Cardiac fibroblast (primary cell): ENCODE measurements at regions not wholly inside any gene's neighbourhood (a gene's known extent, or its start where the extent isn't known, plus 50 kb on each side); places are given as distances from the start of the nearest gene placed in this dataset.

ENCODE experiments used
- DNase-seq, 2 donors: peaks; one replicate each; pipeline versions ENCODE4 v3.0.0 to v3.0.0-alpha.2; 2010; ENCODE audit warnings: low read depth in 2 of 2
- H3K4me3 ChIP-seq, 2 donors: replicated peaks in 1 of 2; 1 replicate in 1 of 2; 2 replicates in 1 of 2; pipeline ENCODE4 v1.5.1; 2011; ENCODE audit warnings: low read depth in 2 of 2, low read length in 2 of 2, mild to moderate bottlenecking in 2 of 2, moderate library complexity in 1 of 2
- TF ChIP-seq, protein P1 (sequence below): IDR thresholded peaks from one replicate; pipeline ENCODE4 v1.5.1; 2011; ENCODE audit warnings: low read depth, mild to moderate bottlenecking, low read length, inconsistent platforms

DNA sequence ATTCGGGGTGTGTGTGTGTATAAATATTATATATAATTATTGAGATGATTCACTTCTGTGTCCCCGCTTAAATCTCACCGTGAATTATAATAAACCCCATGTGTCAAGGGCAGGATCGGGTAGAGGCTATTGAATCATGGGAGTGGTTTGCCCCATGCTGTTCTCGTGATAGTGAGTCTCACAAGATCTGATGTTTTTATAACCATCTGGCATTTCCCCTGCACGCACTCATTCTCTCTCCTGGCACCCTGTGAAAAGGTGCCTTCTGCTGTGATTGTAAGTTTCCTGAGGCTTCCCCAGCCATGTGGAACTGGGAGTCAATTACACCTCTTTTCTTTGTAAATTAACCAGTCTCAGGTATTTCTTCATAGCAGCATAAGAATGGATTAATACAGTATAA lies 851.4 kb upstream of the AGA start:
- TF ChIP-seq, protein P1, sequence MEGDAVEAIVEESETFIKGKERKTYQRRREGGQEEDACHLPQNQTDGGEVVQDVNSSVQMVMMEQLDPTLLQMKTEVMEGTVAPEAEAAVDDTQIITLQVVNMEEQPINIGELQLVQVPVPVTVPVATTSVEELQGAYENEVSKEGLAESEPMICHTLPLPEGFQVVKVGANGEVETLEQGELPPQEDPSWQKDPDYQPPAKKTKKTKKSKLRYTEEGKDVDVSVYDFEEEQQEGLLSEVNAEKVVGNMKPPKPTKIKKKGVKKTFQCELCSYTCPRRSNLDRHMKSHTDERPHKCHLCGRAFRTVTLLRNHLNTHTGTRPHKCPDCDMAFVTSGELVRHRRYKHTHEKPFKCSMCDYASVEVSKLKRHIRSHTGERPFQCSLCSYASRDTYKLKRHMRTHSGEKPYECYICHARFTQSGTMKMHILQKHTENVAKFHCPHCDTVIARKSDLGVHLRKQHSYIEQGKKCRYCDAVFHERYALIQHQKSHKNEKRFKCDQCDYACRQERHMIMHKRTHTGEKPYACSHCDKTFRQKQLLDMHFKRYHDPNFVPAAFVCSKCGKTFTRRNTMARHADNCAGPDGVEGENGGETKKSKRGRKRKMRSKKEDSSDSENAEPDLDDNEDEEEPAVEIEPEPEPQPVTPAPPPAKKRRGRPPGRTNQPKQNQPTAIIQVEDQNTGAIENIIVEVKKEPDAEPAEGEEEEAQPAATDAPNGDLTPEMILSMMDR = no peak
- DNase-seq = no peak
- no peak overlapping the region for H3K4me3 ChIP-seq

DNA sequence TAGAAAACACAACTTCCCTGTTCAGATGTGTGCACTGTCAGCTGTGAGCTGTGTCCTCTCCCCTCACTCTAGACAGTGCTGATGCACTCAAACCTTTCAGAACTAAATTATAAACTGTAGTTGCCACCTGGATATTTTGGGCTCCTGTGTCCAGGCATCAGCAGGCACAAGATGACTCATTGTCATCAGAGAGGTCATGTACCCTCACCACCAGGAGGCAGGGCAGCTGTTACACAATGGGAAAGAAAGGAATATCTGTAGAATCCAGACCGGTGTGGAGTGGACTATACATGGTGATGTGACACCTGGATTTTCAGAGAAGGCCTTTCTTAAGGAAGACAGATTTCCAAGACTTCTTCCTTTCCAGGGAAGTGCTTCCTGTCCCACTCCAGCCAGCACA lies 854.4 kb upstream of the AGA start:
- no peak for DNase-seq
- H3K4me3 ChIP-seq = no peak overlapping the region
- TF ChIP-seq, protein P1 = no peak

DNA sequence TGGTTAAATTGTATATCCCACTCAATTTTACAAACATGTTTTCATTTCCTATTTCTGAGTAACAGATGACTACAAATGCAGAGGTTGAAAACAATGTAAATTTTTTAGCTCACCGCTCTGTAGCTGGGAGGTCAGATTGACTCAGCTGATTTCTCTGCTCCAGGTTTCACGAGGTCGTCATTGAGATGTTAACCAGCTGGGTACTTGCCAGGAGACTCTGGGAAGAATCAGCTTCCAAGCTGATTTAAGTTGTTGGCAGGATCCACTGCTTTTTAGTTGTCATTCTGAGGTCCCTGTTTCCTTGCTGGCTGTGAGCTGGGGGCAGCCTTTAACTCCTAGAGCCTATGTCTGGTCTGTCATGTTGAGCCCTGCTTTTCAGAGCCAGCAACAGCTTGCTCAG lies 864.3 kb upstream of the AGA start:
- no peak overlapping the region for H3K4me3 ChIP-seq
- peak; percentile 2 to 3 for DNase-seq
- TF ChIP-seq, protein P1 = no peak

DNA sequence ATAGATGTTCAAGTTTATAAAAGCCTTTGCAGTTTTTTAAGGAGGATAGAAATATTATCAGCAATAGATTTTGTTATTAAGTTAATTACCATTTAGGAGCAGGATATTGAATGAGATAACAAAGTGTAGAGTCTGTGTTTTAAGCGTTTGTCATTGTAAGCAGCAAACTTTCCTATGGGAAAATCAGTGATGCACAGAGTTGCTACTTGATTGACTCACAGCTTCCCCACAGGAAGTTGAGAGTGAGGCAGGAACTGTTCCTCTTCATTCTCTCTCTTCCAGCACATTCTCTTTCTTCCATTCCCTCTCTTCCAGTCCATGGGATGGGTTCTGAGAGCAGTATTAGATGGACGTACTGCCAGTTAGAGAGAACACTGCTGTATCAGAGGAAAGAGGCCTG lies 867.7 kb upstream of the AGA start:
- no peak for DNase-seq
- no peak overlapping the region for H3K4me3 ChIP-seq
- TF ChIP-seq, protein P1 = no peak

DNA sequence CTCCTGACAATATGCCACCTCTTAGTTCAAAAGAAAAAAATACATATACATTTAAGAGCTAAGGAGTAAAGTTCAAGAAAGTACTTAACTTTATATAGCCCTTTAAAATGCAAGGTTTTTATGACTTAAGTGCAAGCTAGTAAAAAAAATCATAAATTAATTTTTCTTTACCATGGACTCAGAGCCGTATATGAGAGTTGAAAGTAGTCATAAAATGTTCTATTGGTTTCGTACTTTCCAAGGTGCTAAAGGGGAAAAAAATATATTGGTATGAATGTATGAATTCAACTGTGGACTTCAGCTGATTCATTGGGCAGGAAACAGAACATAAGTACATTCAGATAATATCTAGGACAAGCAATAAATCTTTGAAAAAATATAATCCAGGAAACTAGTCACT lies 869.8 kb upstream of the AGA start:
- H3K4me3 ChIP-seq = no peak overlapping the region
- no peak for DNase-seq
- TF ChIP-seq, protein P1 = no peak

DNA sequence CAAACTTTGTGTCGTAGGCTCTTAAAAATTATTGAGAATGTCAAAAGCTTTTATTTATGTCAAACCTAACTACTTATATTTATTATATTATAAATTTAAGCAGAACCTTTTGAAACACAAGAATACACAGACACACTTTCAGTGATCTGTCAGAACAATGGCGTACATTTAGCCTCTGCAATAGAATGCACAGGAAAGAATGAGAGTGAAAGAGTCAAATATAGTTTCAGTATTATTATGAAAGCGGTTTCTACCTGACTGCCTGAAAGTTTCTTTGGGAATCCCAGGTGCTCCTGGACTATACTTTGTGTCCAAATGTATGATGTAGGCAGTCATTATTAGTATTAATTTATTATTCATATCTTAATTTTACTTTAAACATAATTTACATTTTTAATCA lies 872.0 kb upstream of the AGA start:
- H3K4me3 ChIP-seq = no peak overlapping the region
- TF ChIP-seq, protein P1 = no peak
- no peak for DNase-seq

DNA sequence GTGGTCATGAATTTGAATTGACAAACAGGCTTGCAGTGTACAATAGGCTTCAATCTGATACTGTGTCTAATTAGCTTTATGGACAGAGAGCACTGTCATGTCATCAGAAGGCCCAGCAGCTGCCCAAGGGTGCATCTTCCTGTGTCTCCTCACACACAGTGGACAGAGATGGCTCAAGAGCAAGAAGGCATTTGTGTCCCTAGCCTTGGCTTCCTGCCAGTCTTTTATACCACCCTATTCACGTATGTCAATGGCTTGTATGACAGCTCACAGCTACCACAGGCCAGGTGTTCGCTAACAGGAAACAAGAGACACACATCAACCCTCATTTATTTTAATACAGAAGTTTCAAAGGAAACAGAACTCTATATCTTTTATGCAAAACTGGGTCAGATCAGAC lies 874.0 kb upstream of the AGA start:
- no peak for DNase-seq

More for the DNA sequence above, 874.0 kb upstream of the AGA start:
- TF ChIP-seq, protein P1 = no peak
- H3K4me3 ChIP-seq = no peak overlapping the region
